Neural cell (in vitro differentiated cells): ENCODE measurements at regions not wholly inside any gene's neighbourhood (a gene's known extent, or its start where the extent isn't known, plus 50 kb on each side); places are given as distances from the start of the nearest gene placed in this dataset.

Experiments used
- H2AFZ ChIP-seq: fragments of 200-600, 300-800 bp; sonication (generic), shearing (Covaris generic); 2 replicates; pipeline ENCODE4 v1.6.0; 2014; ENCODE audit warnings: low read depth, mild to moderate bottlenecking, antibody characterized with exemption, low read length, moderate library complexity
- H3F3A ChIP-seq: fragments of 200-600 bp; shearing (Covaris generic); 2 replicates; pipeline ENCODE4 v1.6.1; 2016; ENCODE audit warnings: mild to moderate bottlenecking, moderate library complexity, mixed read lengths, antibody characterized with exemption, low read length; ENCODE audit not compliant: insufficient read depth, poor library complexity, severe bottlenecking
- H3K27ac ChIP-seq: fragments of 200-600, 300-800 bp; sonication (generic), shearing (Covaris generic); 2 replicates; pipeline ENCODE4 v1.5.1; 2014; ENCODE audit warnings: mild to moderate bottlenecking, low read length, moderate library complexity
- H3K27me3 ChIP-seq: fragments of 300-800, 200-600 bp; sonication (generic), shearing (Covaris generic); 2 replicates; pipeline ENCODE4 v1.6.0; 2014; ENCODE audit warnings: mild to moderate bottlenecking, low read depth, low read length, moderate library complexity; ENCODE audit not compliant: insufficient read depth
- H3K36me3 ChIP-seq: fragments of 300-800, 200-600 bp; sonication (generic), shearing (Covaris generic); 2 replicates; pipeline ENCODE4 v1.5.1; 2014; ENCODE audit warnings: mild to moderate bottlenecking, antibody characterized with exemption, low read length, moderate library complexity; ENCODE audit not compliant: insufficient read depth
- H3K4me2 ChIP-seq: fragments of 300-800, 200-600 bp; sonication (generic), shearing (Covaris generic); 2 replicates; pipeline ENCODE4 v1.6.0; 2014; ENCODE audit warnings: mild to moderate bottlenecking, low read length
- H3K4me3 ChIP-seq: fragments of 300-800, 200-600 bp; sonication (generic), shearing (Covaris generic); 2 replicates; pipeline ENCODE4 v1.5.1; 2014; ENCODE audit warnings: mild to moderate bottlenecking, low read length, moderate library complexity
- H3K79me2 ChIP-seq: fragments of 200-600 bp; shearing (Covaris generic); replicated peaks from 2 replicates; pipeline ENCODE4 v1.6.0; 2014; ENCODE audit warnings: mild to moderate bottlenecking, low read length, moderate library complexity; ENCODE audit not compliant: insufficient read depth
- H3K9ac ChIP-seq: fragments of 300-800, 200-600 bp; sonication (generic), shearing (Covaris generic); 2 replicates; pipeline ENCODE4 v1.6.1; 2016; ENCODE audit warnings: mild to moderate bottlenecking, low read length, mixed read lengths
- H3K9me2 ChIP-seq: fragments of 200-600 bp; shearing (Covaris generic); 2 replicates; pipeline ENCODE4 v1.6.1; 2016; ENCODE audit warnings: mild to moderate bottlenecking, low read length, mixed read lengths; ENCODE audit not compliant: insufficient read depth
- H3K9me3 ChIP-seq: fragments of 200-600, 300-800 bp; sonication (generic), shearing (Covaris generic); 2 replicates; pipeline ENCODE4 v1.6.1; 2016; ENCODE audit warnings: mild to moderate bottlenecking, mixed run types, low read length, moderate library complexity, mixed read lengths
- H4K20me1 ChIP-seq: fragments of 200-600 bp; shearing (Covaris generic); 2 replicates; pipeline ENCODE4 v1.6.1; 2016; ENCODE audit warnings: mild to moderate bottlenecking, mixed run types; ENCODE audit not compliant: insufficient read depth
- CTCF ChIP-seq: fragments of 450-650 bp; IDR thresholded peaks from 2 replicates; pipeline ENCODE4 v1.5.1; 2014; ENCODE audit warnings: antibody characterized with exemption, mild to moderate bottlenecking, moderate library complexity; ENCODE audit not compliant: poor library complexity, severe bottlenecking
- EP300 ChIP-seq: fragments of 450-650 bp; conservative IDR thresholded peaks from 2 replicates; pipeline ENCODE4 v1.6.1; 2014; ENCODE audit warnings: antibody characterized with exemption, mild to moderate bottlenecking, moderate library complexity; ENCODE audit not compliant: poor library complexity, severe bottlenecking
- EZH2 ChIP-seq: fragments of 200-600, 300-800 bp; shearing (Covaris generic), sonication (generic); IDR thresholded peaks from 2 replicates; pipeline ENCODE4 v1.6.1; 2014; ENCODE audit warnings: antibody characterized with exemption, low read length, borderline replicate concordance, mild to moderate bottlenecking; ENCODE audit not compliant: insufficient read depth, poor library complexity, severe bottlenecking
- MXI1 ChIP-seq: fragments of 450-650 bp; conservative IDR thresholded peaks from 2 replicates; pipeline ENCODE4 v1.6.1; 2014; ENCODE audit warnings: antibody characterized with exemption, mild to moderate bottlenecking; ENCODE audit not compliant: poor library complexity, severe bottlenecking
- POLR2AphosphoS5 ChIP-seq: IDR thresholded peaks from 2 replicates; pipeline ENCODE4 v1.6.1; 2012
- RAD21 ChIP-seq: fragments of 450-650 bp; conservative IDR thresholded peaks from 2 replicates; pipeline ENCODE4 v1.6.1; 2014; ENCODE audit warnings: antibody characterized with exemption, mild to moderate bottlenecking, moderate library complexity
- SMC3 ChIP-seq: fragments of 450-650 bp; conservative IDR thresholded peaks from 2 replicates; pipeline ENCODE4 v1.6.1; 2014; ENCODE audit warnings: antibody characterized with exemption, mild to moderate bottlenecking, moderate library complexity; ENCODE audit not compliant: poor library complexity
- TAF1 ChIP-seq: IDR thresholded peaks from 2 replicates; pipeline ENCODE4 v1.6.1; 2012; ENCODE audit warnings: low read depth
- TF ChIP-seq, protein P1 (sequence below): IDR thresholded peaks from 2 replicates; pipeline ENCODE4 v1.6.1; 2012; ENCODE audit warnings: borderline replicate concordance

- TF ChIP-seq MXI1 (no peak), POLR2AphosphoS5 (no peak), EP300 (no peak), TAF1 (no peak), RAD21 (no peak), CTCF (no peak), EZH2 (no peak), SMC3 (no peak)
- TF ChIP-seq, protein P1, sequence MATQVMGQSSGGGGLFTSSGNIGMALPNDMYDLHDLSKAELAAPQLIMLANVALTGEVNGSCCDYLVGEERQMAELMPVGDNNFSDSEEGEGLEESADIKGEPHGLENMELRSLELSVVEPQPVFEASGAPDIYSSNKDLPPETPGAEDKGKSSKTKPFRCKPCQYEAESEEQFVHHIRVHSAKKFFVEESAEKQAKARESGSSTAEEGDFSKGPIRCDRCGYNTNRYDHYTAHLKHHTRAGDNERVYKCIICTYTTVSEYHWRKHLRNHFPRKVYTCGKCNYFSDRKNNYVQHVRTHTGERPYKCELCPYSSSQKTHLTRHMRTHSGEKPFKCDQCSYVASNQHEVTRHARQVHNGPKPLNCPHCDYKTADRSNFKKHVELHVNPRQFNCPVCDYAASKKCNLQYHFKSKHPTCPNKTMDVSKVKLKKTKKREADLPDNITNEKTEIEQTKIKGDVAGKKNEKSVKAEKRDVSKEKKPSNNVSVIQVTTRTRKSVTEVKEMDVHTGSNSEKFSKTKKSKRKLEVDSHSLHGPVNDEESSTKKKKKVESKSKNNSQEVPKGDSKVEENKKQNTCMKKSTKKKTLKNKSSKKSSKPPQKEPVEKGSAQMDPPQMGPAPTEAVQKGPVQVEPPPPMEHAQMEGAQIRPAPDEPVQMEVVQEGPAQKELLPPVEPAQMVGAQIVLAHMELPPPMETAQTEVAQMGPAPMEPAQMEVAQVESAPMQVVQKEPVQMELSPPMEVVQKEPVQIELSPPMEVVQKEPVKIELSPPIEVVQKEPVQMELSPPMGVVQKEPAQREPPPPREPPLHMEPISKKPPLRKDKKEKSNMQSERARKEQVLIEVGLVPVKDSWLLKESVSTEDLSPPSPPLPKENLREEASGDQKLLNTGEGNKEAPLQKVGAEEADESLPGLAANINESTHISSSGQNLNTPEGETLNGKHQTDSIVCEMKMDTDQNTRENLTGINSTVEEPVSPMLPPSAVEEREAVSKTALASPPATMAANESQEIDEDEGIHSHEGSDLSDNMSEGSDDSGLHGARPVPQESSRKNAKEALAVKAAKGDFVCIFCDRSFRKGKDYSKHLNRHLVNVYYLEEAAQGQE: no peak
- no peaks in the 10 kb centered on the region for H3K9me3 ChIP-seq
- H3K27me3 ChIP-seq: no peaks in the 10 kb centered on the region
- no peak overlapping the region for H3K4me2 ChIP-seq
- H3K36me3 ChIP-seq: no peaks in the 10 kb centered on the region
- H3F3A ChIP-seq: no peaks in the 10 kb centered on the region
- H3K9me2 ChIP-seq: no peaks in the 10 kb centered on the region
- H3K9ac ChIP-seq: no peak overlapping the region
- no peaks in the 10 kb centered on the region for H3K79me2 ChIP-seq
- no peak overlapping the region for H3K27ac ChIP-seq
- no peak overlapping the region for H3K4me3 ChIP-seq
- no peaks in the 10 kb centered on the region for H4K20me1 ChIP-seq
- H2AFZ ChIP-seq: no peak overlapping the region
Observed at GRCh38 chr5:110965773-110966581, 105.5 kb upstream of the TSLP start.

DNA sequence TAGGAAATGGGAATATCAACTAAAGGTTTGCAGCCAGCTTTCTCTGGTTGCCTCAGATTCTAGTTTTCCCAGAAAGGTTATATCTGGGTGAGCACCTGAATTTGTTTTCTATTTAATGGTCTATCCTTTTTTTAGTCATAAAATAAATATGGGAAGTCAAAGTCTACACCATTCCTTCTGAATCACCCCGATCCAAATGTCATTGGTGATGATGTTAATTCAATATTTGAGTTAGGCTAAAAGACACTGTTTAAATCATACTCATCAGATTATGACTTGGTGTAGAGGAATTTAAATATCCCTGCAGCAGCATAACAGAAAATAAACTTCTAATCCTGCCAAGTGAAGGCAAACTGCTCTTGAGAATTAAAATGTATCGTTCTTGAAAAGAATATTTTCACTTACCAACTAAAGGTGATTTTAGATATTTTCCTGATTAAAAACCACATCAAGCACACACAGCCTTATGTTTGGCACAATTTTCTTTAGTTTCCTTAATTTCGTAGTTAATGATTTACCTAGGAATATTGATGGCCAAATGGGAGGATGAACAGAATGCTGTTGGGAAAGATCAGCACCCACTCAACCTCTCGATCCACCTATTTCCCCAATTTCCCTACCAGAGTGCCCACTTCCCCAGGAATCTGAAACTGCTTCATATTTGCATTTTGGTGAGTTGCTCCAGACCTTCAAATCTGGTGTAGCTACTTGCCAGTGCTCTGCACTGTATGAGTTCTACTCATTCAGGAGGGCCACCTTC, 103.1 kb upstream of the TSLP start:
- Histone ChIP-seq H2AFZ (no peak overlapping the region), H3K9me2 (no peaks in the 10 kb centered on the region), H3F3A (no peaks in the 10 kb centered on the region), H3K79me2 (no peaks in the 10 kb centered on the region), H3K4me2 (no peak overlapping the region), H3K4me3 (no peak overlapping the region), H3K9me3 (no peaks in the 10 kb centered on the region), H3K9ac (no peak overlapping the region), H3K27ac (no peak overlapping the region), H4K20me1 (no peaks in the 10 kb centered on the region), H3K27me3 (no peaks in the 10 kb centered on the region), H3K36me3 (no peaks in the 10 kb centered on the region)
- TF ChIP-seq TAF1: no peak
- no peak for TF ChIP-seq POLR2AphosphoS5
- TF ChIP-seq, protein P1: no peak
- no peak for TF ChIP-seq SMC3
- no peak for TF ChIP-seq EZH2
- TF ChIP-seq EP300: no peak
- TF ChIP-seq RAD21: no peak
- no peak for TF ChIP-seq MXI1
- no peak for TF ChIP-seq CTCF
